HG03060 (cell line): ENCODE measurements at regions not wholly inside any gene's neighbourhood (a gene's known extent, or its start where the extent isn't known, plus 50 kb on each side); places are given as distances from the start of the nearest gene placed in this dataset.

Source experiments
- ATAC-seq: cut with Tn5 transposase; IDR thresholded peaks from one replicate; pipeline ENCODE4 v1.9.1; 2021; ENCODE audit warnings: low read depth, moderate number of reproducible peaks; ENCODE audit not compliant: unreplicated experiment

DNA sequence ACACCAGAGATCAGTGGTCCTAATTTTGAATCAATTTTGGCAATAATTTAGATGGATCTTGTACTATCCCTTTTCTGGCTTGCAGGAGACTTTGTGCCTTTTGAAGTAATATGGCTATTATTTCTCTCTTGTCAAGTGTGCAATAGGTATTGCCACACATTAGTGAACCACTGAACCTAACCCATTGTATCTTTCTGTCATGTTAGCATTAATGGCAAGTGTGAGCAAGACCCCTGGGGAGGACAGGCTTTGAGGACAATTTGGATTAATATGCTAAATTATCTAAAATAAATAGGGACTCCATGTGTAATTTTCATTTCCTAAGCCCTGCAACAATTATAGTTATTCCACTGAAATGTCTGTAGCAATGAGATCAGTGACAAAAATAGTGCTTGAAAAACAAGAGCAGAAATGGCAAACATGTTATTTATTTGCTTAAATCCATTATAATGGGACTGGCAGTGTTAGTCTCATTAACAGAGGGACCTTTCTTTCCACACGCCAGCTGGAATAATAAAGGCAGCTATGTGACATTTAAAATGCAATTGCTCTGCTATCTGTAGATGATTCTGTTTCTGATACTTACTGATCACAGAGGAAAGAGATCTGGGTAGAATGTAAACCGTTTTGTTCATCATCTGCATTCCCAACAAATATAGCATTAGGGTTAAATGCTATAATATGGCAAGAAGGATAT, 753.3 kb upstream of the ZNF608 start:
- no peak for ATAC-seq

DNA sequence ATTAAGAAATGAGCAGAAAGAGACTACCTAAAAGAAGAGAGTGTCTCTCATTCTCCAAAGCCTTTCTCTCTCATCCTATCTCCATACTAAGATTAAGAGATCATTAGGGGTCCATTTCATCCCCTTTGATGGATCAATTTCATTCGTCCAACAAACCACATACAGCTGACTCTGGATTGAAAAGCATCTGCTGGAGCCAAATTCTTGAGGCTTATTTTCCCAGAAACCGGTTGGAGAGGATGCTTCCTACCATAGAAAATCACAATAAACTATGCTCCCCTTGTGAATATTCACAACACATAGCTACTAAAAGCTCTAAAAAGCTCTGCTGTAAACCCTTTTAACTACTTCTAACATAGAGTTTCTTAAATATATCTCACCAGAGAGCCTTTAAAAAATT, 755.0 kb upstream of the ZNF608 start:
- no peak for ATAC-seq

DNA sequence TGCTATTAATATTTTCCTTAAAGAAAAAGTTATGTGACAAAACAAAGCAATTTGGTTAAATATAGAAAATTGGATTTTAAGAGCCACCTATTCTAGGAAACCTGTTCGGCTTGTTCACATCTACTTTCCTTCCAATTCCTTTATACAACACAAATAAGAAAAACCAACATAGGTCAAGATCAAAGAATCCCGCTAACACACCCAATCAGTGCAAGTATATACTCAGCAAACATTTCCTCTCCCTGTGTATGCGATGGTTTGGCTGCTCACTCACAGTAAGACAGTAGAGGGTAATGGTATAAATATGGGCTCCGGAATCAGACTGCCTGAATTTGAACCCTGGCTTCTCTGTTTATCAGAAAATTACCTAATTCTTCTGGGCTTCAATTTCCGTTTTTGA, 757.5 kb upstream of the ZNF608 start:
- ATAC-seq, result no peak

DNA sequence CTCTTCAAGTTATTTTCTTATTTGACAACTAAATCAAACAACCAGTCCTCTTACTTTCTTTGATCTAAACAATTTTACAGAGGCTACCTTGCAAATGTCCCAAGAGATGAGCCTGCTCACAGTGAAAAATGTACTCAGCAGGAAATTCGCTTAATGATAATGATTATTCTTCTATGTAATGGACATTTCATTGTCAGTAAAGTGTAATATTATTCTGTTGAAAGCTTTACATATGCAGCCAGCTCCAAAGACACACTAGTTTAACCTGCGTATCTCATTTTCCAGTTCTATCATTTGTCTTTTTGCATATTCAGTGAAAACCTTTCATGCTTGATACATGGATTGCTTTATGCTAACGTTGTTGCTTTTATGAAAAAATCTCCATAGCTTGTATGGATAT, 758.7 kb upstream of the ZNF608 start:
- no peak for ATAC-seq

- no peak for ATAC-seq
These were observed 759.7 kb upstream of the ZNF608 start for GRCh38 chr5:125506124-125506523.

DNA sequence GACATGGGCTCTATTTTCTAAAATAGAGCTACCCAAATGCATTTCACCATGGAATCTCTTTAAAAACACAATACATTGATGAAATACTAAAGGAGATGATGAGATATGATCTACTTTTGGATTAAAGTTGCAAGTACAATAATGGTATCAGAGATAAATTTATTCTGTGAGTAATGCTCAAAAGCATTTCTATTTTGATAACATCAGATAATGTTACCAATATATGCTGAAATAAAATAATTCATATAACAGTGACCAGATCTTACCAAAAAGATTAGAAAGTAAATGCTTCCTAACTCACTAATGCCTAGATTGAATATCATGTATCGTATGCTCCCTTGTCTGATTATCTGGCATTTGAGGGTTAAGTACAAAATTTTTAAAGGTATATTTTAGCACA, 761.8 kb upstream of the ZNF608 start:
- ATAC-seq, result no peak

DNA sequence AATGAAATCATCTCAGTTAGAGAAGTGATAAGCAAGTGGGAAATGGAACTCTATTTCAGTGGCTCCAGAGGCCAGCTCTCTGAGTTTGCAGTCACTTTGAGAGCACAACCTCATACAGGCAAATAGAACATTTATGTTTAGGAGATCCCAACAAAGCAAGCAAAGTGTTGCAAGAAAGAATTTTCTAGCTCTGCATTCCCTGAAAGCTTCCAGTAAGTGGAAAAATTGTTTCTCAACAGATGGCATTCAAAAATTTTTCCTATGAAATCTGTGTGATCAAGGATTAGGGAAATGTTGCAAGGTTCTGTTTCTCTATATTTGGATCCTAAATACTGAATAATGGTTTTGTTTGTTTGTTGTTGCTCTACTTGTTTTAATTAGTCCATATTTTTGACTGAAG, 764.2 kb upstream of the ZNF608 start:
- no peak for ATAC-seq

DNA sequence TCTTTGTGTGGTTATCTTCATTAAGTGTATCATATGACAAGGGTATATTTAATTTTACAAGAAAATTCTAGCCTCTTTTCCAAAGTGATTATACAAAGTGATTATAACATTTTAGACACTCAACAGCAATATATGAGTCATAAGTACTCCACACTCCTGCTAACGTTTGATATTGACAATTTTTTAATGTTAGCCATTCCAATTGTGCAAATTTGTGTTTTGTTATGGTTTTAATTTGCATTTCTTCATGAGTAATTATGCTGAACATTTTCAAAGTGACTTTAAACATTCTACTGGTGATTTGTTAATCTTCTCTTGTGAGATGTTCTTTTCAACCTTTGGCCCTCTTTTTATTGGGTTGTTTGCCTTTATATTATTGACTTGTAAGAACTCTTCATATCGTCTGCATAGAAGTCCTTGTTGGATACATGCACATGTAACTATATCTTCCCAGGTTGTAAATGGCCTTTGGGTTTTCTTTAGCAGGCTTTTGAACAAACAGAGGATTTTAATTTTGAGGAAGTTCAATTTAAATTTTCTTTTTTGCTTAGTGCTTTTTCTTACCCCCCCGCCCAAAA, 771.6 kb upstream of the ZNF608 start:
- no peak for ATAC-seq

GRCh38 chr5:125521289-125521688, 774.9 kb upstream of the ZNF608 start:
- no peak for ATAC-seq

GRCh38 chr5:125525356-125525755, 778.9 kb upstream of the ZNF608 start:
- no peak for ATAC-seq

GRCh38 chr5:125526966-125527365, 780.5 kb upstream of the ZNF608 start:
- no peak for ATAC-seq

DNA sequence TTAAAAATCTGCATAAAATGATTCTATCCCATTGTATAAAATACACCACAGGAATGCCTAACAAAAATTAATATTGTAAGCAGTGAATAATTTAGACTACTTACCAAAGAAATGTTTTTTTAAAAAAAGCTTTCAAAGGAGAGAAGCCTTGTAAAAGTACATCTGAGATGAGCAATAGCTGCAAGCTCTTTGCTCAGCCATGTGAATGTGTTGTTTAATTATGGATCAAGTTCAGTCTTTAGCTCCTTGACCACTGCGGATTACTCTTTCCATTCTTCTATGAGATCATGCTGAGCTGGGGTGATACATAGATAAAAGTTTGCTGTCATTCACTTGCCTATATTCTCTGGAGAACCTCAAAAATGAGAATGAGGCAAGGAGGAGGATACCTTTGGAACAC, 782.4 kb upstream of the ZNF608 start:
- ATAC-seq, result no peak

GRCh38 chr5:125530833-125531615, 784.6 kb upstream of the ZNF608 start:
- no peak for ATAC-seq

DNA sequence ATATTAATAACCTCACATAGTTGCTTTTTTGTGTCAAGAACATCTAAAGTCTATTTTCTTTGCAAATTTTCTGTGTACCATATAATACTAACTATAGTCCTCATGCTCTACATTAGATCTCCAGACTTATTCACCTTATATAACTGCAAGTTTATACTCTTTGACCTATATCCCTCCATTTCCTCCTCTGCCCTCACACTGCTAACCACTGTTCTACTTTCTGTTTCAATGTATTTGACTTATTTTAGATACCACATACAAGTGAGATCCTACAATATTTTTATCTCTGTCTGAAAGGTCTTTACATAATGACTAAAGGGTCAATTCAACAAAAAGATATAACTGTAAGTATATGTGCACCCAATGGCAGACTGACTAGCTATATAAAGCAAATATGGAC, 789.7 kb upstream of the ZNF608 start:
- ATAC-seq, result no peak

- no peak for ATAC-seq
These were observed 790.1 kb upstream of the ZNF608 start for GRCh38 chr5:125536582-125536981.

- ATAC-seq, result no peak
These were observed 791.2 kb upstream of the ZNF608 start for GRCh38 chr5:125537661-125538060.

GRCh38 chr5:125538469-125538868, 792.0 kb upstream of the ZNF608 start:
- no peak for ATAC-seq

DNA sequence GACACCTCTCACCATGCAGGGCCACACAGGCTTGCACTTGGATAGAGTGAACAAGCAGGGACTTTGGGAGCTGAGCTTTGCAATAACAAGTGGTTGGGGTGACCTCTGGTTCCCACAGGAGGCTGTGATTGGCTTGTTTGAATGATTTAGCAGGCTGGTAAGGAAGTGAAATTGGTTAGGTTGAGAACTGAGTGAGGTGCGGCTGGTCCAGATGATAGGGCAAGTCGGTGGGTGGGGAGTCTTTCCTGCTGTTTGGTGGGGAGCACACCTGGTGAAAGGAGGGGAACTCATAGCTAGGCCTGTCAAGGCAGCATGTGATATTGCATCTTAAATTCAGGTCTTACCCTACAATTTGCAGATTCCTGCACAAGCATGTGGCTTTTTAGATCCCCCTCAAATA, 794.6 kb upstream of the ZNF608 start:
- ATAC-seq, result no peak

- ATAC-seq, result no peak
These were observed 803.0 kb upstream of the ZNF608 start for GRCh38 chr5:125549322-125549911.

DNA sequence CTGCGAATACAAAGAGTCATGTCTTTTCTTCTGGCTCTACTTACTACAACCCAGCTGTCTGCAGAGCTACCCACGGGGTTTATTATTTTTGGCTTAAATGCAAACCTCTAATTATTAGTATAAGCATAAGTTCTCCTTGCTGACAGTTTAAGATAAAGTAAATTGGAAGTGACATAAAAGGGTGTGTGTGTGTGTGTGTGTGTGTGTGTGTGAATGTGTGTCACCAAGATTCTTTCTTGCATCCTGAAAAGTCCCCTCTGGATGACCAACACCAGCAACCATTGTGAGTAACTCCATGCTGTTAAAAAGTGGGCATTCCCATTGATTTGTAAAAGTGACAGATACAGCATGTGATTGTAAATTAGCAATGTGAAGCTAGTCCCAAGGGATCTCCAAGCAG, 803.8 kb upstream of the ZNF608 start:
- ATAC-seq, result no peak

- no peak for ATAC-seq
These were observed 804.8 kb upstream of the ZNF608 start for GRCh38 chr5:125551246-125551645.
